HCT116 (cell line): ENCODE measurements at regions not wholly inside any gene's neighbourhood (a gene's known extent, or its start where the extent isn't known, plus 50 kb on each side); places are given as distances from the start of the nearest gene placed in this dataset.

ENCODE experiments used
- ATAC-seq: fragments of 200-7000 bp; cut with Tn5 transposase; 2 replicates; pipeline ENCODE4 v1.9.1; 2020; ENCODE audit warnings: mild to moderate bottlenecking, moderate library complexity
- BruUV-seq: library from RNA; stranded (reverse); fragments of 400-500 nt; replicated peaks from 2 replicates; lab custom pipeline; 2021; lab: Mats Ljungman, UMichigan
- CTCF ChIA-PET: fragments of 300-600 bp; sonication (Branson Sonifier 250); formaldehyde crosslinking; loops from one replicate; lab custom pipeline; 2021; ENCODE audit warnings: antibody characterized with exemption; lab: Charles Lee
- POLR2A ChIA-PET: fragments of 300-600, 350-600 bp; sonication (Branson Sonifier 250); formaldehyde crosslinking; loops from one replicate; lab custom pipeline; 2021; ENCODE audit warnings: antibody characterized with exemption; lab: Charles Lee
- RAD21 ChIA-PET, 2 experiments: fragments of 300-600 bp; sonication (Branson Sonifier 250); formaldehyde crosslinking; loops; one replicate each; lab custom pipeline; 2023; ENCODE audit warnings: low total read pairs in 2 of 2; ENCODE audit not compliant: uncharacterized antibody in 2 of 2, unreplicated experiment in 2 of 2, low non-redundant PET in 1 of 2; lab: Charles Lee
- DNase-seq: peaks from one replicate; pipeline ENCODE4 v3.0.0-alpha.2; 2010; ENCODE audit warnings: low read depth, low spot score
- H2AFZ ChIP-seq: fragments of 200-600 bp; shearing (Covaris generic), sonication (generic); 2 replicates; pipeline ENCODE4 v1.6.1; 2017; ENCODE audit warnings: low read depth, mixed run types, mixed read lengths, antibody characterized with exemption, low read length; ENCODE audit not compliant: poor library complexity, severe bottlenecking
- H3K27ac ChIP-seq: 2 replicates; pipeline ENCODE4 v1.5.1; 2012; ENCODE audit warnings: low read depth, low read length
- H3K27me3 ChIP-seq: fragments of 200-600 bp; sonication (generic); 2 replicates; pipeline ENCODE4 v1.6.1; 2016; ENCODE audit warnings: mixed run types, low read length, mixed read lengths; ENCODE audit not compliant: insufficient read depth
- H3K36me3 ChIP-seq, 2 experiments: fragments of 200-500 bp in 1 of 2; fragments of 200-600 bp in 1 of 2; sonication (Bioruptor generic) in 1 of 2; sonication (generic) in 1 of 2; 2 replicates each; pipeline versions ENCODE4 v1.5.1 to v1.6.1; 2014 to 2016; ENCODE audit warnings: low read length in 2 of 2, inconsistent platforms in 1 of 2, mixed read lengths in 1 of 2, mixed run types in 1 of 2; ENCODE audit not compliant: insufficient read depth in 2 of 2, control insufficient read depth in 1 of 2
- H3K4me1 ChIP-seq, 2 experiments: fragments of 200-600 bp in 1 of 2; sonication (generic) in 1 of 2; 2 replicates each; pipeline versions ENCODE4 v1.5.1 to v1.6.1; 2012 to 2017; ENCODE audit warnings: low read length in 2 of 2, inconsistent platforms in 1 of 2, mild to moderate bottlenecking in 1 of 2, mixed read lengths in 1 of 2, mixed run types in 1 of 2, moderate library complexity in 1 of 2; ENCODE audit not compliant: insufficient read depth in 2 of 2, control insufficient read depth in 1 of 2
- H3K4me2 ChIP-seq: fragments of 200-600 bp; sonication (generic); 2 replicates; pipeline ENCODE4 v1.6.1; 2017; ENCODE audit warnings: mixed run types, low read length, mixed read lengths
- H3K4me3 ChIP-seq, 2 experiments: fragments of 200-600 bp in 1 of 2; sonication (generic) in 1 of 2; replicated peaks in 1 of 2; 2 replicates each; pipeline ENCODE4 v1.5.1; 2011 to 2016; ENCODE audit warnings: low read length in 2 of 2, control low read depth in 1 of 2, low read depth in 1 of 2, mild to moderate bottlenecking in 1 of 2, mixed read lengths in 1 of 2, mixed run types in 1 of 2
- H3K79me2 ChIP-seq: fragments of 200-600 bp; sonication (generic); 2 replicates; pipeline ENCODE4 v1.6.1; 2017; ENCODE audit warnings: mild to moderate bottlenecking, mixed run types, low read length, moderate library complexity, mixed read lengths; ENCODE audit not compliant: insufficient read depth
- H3K9ac ChIP-seq: fragments of 200-600 bp; sonication (generic); 2 replicates; pipeline ENCODE4 v1.6.1; 2016; ENCODE audit warnings: low read length, mixed read lengths
- H3K9me2 ChIP-seq: fragments of 200-600 bp; sonication (generic), shearing (Covaris generic); 2 replicates; pipeline ENCODE4 v1.6.1; 2017; ENCODE audit warnings: mixed run types, mild to moderate bottlenecking, moderate library complexity; ENCODE audit not compliant: insufficient read depth
- H3K9me3 ChIP-seq, 2 experiments: fragments of 200-500 bp in 1 of 2; fragments of 200-600 bp in 1 of 2; sonication (Bioruptor generic) in 1 of 2; sonication (generic) in 1 of 2; 2 replicates each; pipeline ENCODE4 v1.6.1; 2014 to 2017; ENCODE audit warnings: low read length in 2 of 2, mixed read lengths in 2 of 2, inconsistent platforms in 1 of 2, low read depth in 1 of 2, mild to moderate bottlenecking in 1 of 2, mixed run types in 1 of 2, moderate library complexity in 1 of 2; ENCODE audit not compliant: control insufficient read depth in 1 of 2, insufficient read depth in 1 of 2
- H4K20me1 ChIP-seq: fragments of 200-600 bp; sonication (generic), shearing (Covaris generic); 2 replicates; pipeline ENCODE4 v1.6.1; 2017; ENCODE audit warnings: mixed run types, mild to moderate bottlenecking, moderate library complexity; ENCODE audit not compliant: insufficient read depth
- CBX3 ChIP-seq: IDR thresholded peaks from 2 replicates; pipeline ENCODE4 v1.6.1; 2012; ENCODE audit warnings: low read depth
- CEBPB ChIP-seq: IDR thresholded peaks from 2 replicates; pipeline ENCODE4 v1.6.1; 2012; ENCODE audit warnings: low read depth
- ELF1 ChIP-seq: IDR thresholded peaks from 2 replicates; pipeline ENCODE4 v1.6.1; 2012; ENCODE audit warnings: low read depth, borderline replicate concordance
- EZH2phosphoT487 ChIP-seq: fragments of 200-600 bp; IDR thresholded peaks from 2 replicates; pipeline ENCODE4 v1.6.1; 2018; ENCODE audit warnings: antibody characterized with exemption, borderline replicate concordance
- JUND ChIP-seq: IDR thresholded peaks from 2 replicates; pipeline ENCODE4 v1.6.1; 2012
- RAD21 ChIP-seq: IDR thresholded peaks from 2 replicates; pipeline ENCODE4 v1.6.1; 2012; ENCODE audit warnings: low read depth, mild to moderate bottlenecking
- REST ChIP-seq: IDR thresholded peaks from 2 replicates; pipeline ENCODE4 v1.6.1; 2012; ENCODE audit warnings: low read depth
- SIN3A ChIP-seq: IDR thresholded peaks from 2 replicates; pipeline ENCODE4 v1.6.1; 2012; ENCODE audit warnings: low read depth
- SP1 ChIP-seq: IDR thresholded peaks from 2 replicates; pipeline ENCODE4 v1.6.1; 2012; ENCODE audit warnings: low read depth
- SRF ChIP-seq: IDR thresholded peaks from 2 replicates; pipeline ENCODE4 v1.6.1; 2012; ENCODE audit warnings: low read depth
- TCF7L2 ChIP-seq: IDR thresholded peaks from 2 replicates; pipeline ENCODE4 v1.7.0; 2011; ENCODE audit warnings: borderline replicate concordance, inconsistent platforms; ENCODE audit not compliant: insufficient read depth, insufficient read length; ENCODE audit errors: extremely low read depth
- YY1 ChIP-seq: IDR thresholded peaks from 2 replicates; pipeline ENCODE4 v1.6.1; 2011; ENCODE audit warnings: low read length, low read depth, moderate library complexity, mild to moderate bottlenecking; ENCODE audit not compliant: insufficient replicate concordance; ENCODE audit errors: extremely low read depth
- ZFX ChIP-seq: fragments of 450-650 bp; IDR thresholded peaks from 2 replicates; pipeline ENCODE4 v1.6.1; 2017
- ZNF274 ChIP-seq: fragments of 200-500 bp; sonication (Bioruptor generic); IDR thresholded peaks from 2 replicates; pipeline ENCODE4 v1.6.1; 2014; ENCODE audit warnings: mild to moderate bottlenecking, low read depth, low read length, inconsistent platforms
- intact Hi-C: fragments of 100-400 bp; cut with micrococcal nuclease; formaldehyde crosslinking; loops from 2 replicates; pipeline ENCODE4 v1.10.0; 2022
- TF ChIP-seq, protein P1 (sequence below): IDR thresholded peaks from 2 replicates; pipeline ENCODE4 v1.6.1; 2011; ENCODE audit warnings: mild to moderate bottlenecking, low read length, moderate library complexity; ENCODE audit not compliant: insufficient replicate concordance; ENCODE audit errors: extremely low read depth

DNA sequence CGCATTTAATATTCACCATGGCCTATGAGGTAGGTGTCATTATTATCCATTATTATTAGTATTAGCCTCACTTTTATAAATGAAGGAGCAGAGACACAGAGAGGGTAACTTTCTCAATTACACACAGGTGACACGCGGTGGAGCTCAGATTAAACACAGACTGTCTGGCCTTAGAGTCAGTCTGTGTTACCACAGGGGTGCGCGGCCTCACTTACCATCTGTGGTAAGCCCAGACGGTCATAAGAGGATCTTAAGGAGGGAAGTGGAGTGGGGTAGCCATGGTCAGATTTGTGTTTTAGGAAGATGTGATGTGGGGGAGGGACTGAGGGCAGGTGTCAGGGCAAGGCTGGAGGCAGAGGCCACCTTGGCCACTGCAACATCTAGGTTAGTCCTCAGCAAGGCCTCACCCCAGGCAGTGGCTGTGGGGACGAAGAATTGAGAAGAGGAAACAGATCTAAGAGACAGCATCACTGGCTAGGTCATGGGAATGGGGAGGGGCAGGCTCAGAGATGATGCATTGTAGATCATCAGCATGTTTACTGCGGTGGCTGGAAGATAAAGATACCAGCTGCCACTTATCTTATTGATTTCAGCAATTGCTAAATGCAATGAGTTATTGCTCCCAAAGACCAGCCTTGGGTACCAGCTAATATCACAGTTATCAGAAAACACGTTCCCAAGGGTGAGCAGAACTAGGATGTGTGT, 67.1 kb downstream of the SERPINA3 start:
- POLR2A ChIA-PET = no interaction called here
- no TSS peak for BruUV-seq
- H3K9me2 ChIP-seq = no peaks in the 10 kb centered on the region
- RAD21 ChIA-PET = no interaction called here
- CTCF ChIA-PET = interaction anchor here (1.0 kb wide), 1 partner anchor 10 kb away, joined by 3 read pairs; no protein-coding TSS in a partner anchor
- H3K9ac ChIP-seq = no peak overlapping the region
- H3K36me3 ChIP-seq = no peaks in the 10 kb centered on the region
- no peaks in the 10 kb centered on the region for H3K79me2 ChIP-seq
- no peak overlapping the region for H3K27ac ChIP-seq
- ATAC-seq = no peak
- no peak for DNase-seq
- H3K9me3 ChIP-seq = no peaks in the 10 kb centered on the region
- intact Hi-C loops = no loop called here
- H3K4me1 ChIP-seq = peaks cover 0 to 4% of the 10 kb centered on the region in 2 experiments; a peak in 1 of 4 replicates
- TF ChIP-seq RAD21 (no peak), YY1 (no peak), EZH2phosphoT487 (no peak)
- H3K4me2 ChIP-seq = no peak overlapping the region
- no peaks in the 10 kb centered on the region for H3K27me3 ChIP-seq
- H3K4me3 ChIP-seq = no peak overlapping the region
- H4K20me1 ChIP-seq = no peaks in the 10 kb centered on the region
- no peak overlapping the region for H2AFZ ChIP-seq

GRCh38 chr14:94677747-94678146, 65.6 kb downstream of the SERPINA3 start:
- Histone ChIP-seq H3K4me2 (no peak overlapping the region), H2AFZ (no peak overlapping the region), H4K20me1 (no peaks in the 10 kb centered on the region), H3K4me1 (peaks cover 0 to 4% of the 10 kb centered on the region in 2 experiments; a peak in 1 of 4 replicates), H3K79me2 (no peaks in the 10 kb centered on the region), H3K9me2 (no peaks in the 10 kb centered on the region), H3K4me3 (no peak overlapping the region), H3K27ac (no peak overlapping the region), H3K27me3 (no peaks in the 10 kb centered on the region), H3K9ac (no peak overlapping the region), H3K9me3 (no peaks in the 10 kb centered on the region), H3K36me3 (no peaks in the 10 kb centered on the region)
- RAD21 ChIA-PET = no interaction called here
- DNase-seq (no peak), ATAC-seq (no peak)
- CTCF ChIA-PET = interaction anchor here (1.2 kb wide), 1 partner anchor 191 kb away, joined by 3 read pairs; no protein-coding TSS in a partner anchor
- BruUV-seq = no TSS peak
- POLR2A ChIA-PET = no interaction called here
- intact Hi-C loops = no loop called here
- no peak for TF ChIP-seq SRF
- TF ChIP-seq ZFX = no peak
- TF ChIP-seq CEBPB = no peak
- no peak for TF ChIP-seq JUND
- TF ChIP-seq REST = no peak
- TF ChIP-seq, protein P1, sequence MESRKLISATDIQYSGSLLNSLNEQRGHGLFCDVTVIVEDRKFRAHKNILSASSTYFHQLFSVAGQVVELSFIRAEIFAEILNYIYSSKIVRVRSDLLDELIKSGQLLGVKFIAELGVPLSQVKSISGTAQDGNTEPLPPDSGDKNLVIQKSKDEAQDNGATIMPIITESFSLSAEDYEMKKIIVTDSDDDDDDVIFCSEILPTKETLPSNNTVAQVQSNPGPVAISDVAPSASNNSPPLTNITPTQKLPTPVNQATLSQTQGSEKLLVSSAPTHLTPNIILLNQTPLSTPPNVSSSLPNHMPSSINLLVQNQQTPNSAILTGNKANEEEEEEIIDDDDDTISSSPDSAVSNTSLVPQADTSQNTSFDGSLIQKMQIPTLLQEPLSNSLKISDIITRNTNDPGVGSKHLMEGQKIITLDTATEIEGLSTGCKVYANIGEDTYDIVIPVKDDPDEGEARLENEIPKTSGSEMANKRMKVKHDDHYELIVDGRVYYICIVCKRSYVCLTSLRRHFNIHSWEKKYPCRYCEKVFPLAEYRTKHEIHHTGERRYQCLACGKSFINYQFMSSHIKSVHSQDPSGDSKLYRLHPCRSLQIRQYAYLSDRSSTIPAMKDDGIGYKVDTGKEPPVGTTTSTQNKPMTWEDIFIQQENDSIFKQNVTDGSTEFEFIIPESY = no peak
- no peak for TF ChIP-seq TCF7L2
- no peak for TF ChIP-seq YY1
- no peak for TF ChIP-seq ELF1
- no peak for TF ChIP-seq SIN3A
- TF ChIP-seq EZH2phosphoT487 = no peak
- TF ChIP-seq CBX3 = no peak
- TF ChIP-seq SP1 = no peak
- TF ChIP-seq ZNF274 = no peak
